Right kidney (tissue), 1 donor: ENCODE measurements at regions not wholly inside any gene's neighbourhood (a gene's known extent, or its start where the extent isn't known, plus 50 kb on each side); places are given as distances from the start of the nearest gene placed in this dataset.
"Not testable (repeated sequence)": the region's sequence is repeated elsewhere in the genome, so short reads cannot be mapped to it uniquely, and the experiment has no call there.

Source experiments
- DNase-seq: peaks from one replicate; pipeline ENCODE4 v3.0.0-alpha.2; 2016

DNA sequence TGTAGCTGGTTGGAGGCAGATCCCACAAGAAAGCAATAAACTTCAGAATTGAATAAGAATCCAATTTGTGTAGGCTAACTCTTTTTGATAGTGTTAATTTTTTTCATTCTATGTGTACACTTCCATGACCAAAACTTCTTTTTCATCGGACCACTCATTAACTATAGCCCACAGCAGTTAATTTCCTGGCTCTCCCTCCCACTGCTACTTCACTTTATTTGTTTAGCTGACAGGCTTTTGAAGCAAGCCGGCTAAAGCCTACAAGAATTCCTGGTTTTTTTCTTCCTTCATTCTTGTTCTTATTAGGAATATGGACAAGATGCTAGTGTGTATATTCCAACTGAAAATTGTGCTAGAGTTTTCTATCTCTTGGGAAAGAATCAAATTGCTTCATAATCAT is 329.2 kb upstream of the CCNH start:
- no peak for DNase-seq

DNA sequence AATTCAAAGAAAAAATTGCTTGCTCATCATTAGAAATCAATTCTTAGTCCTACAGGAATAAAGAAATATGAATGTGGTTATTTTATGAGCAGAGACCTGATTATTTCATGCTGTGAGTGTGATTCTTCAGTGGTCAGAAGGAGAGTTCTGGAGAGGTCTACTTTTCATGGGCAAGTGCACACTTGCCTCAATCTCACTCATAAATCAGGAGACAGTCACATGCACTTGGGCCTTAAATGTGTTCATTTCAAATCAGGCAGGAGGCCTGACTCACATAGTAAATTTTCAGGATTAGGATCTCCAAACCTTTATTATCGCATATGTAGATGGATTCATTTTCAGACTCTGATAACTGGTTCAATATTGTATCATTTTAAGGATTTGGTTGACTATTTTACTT is 323.2 kb upstream of the CCNH start:
- no peak for DNase-seq

- DNase-seq = no peak
These were observed 321.2 kb upstream of the CCNH start for GRCh38 chr5:87733897-87734296.

DNA sequence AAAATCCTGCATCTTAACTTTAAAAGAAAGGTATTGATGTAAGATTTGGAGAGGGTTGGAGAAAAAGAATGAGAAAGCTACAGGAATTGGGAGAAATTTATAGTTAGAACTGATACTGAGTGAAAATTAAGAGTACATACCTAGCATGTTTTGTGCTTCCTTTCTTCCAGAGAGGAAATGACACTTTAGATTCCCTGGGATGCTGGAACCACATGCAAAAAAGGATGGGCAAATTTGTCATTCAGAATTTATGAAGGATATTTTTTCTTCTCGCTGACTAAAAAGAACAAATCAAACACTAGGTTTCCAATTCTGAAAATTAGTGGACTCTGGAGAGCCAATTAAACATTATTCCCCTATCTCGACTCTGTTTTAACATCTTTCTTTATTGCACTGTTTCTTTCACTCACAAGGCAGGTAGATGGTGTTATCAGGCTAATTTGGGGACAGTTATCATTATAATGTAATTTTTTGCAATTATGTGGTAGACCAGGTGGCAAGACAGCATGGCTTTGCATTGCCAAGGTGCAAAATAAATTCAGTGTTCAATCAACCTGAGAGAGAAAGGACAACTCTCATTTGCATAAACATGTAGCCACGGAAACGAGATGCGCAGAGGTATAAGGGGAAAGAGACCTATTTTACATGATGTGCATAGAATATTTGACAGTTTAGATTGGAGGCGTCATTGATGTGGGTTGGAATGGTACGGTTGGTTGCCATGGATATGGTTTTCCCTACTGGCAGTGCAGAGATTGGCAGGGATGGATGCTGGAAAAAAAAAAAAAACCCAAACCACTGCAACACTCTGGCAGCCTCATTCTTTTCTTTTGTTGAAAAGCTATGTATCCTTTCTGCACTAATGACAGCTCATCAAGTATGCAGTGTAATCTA is 320.4 kb upstream of the CCNH start:
- DNase-seq = no peak

DNA sequence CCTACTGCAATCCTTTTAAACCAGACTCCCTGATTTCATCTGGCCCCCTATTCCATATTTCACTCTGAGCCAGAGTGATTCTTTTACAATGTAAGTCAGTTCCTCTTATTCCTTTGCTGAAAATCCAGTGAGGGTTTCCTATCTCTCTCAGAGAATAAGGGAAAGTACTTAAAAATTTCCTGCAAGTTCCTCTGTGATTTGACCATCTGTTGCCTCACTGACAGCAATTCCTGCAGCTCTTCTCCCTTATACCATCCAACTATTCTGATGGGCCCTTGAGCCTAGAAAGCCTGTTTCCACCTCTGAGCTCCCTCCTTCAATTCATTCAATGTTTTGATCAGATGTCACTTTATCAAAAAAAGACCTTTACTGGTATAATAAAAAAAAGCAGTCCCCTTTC is 317.1 kb upstream of the CCNH start:
- DNase-seq = no peak

DNA sequence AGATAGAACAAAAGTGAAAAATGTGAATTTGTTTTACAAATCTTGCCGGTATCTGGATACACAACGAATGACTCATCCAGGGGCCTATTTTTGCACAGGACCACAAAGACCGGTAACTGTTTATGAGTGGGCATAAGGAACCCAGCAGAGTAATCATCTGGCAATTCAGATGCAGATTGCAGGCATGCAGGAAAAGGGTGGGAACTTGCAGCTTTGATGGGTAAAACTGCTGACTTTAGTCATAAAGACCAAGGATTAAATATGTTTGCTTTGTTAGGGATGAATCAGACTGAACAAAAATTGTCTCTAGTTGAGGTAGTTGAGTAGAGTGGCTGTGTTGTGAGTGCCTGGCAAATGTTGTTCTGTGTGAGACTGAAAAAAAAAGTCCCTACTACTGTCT is 309.6 kb upstream of the CCNH start:
- no peak for DNase-seq

GRCh38 chr5:87718224-87718925 is 305.6 kb upstream of the CCNH start:
- DNase-seq = not testable (repeated sequence)

DNA sequence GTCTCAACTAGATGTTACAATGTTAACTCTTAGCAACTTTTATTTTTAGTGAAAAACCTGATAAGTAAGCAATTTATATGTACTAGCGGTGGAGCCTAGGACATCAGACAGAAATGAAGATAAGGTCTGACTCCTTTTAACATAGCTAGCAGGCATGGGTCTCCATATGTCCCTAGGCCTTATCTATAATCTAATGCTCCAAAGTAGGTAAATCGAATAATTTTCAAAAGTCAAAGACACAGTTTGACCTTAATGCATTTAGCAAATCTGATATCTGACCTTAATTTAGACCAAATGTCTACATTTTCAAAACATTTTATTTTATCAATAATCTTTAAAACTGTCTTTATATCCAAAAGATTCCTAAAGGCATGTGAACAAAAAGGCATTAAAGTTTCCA is 305.0 kb upstream of the CCNH start:
- DNase-seq = no peak

GRCh38 chr5:87705876-87706275 is 293.1 kb upstream of the CCNH start:
- no peak for DNase-seq

DNA sequence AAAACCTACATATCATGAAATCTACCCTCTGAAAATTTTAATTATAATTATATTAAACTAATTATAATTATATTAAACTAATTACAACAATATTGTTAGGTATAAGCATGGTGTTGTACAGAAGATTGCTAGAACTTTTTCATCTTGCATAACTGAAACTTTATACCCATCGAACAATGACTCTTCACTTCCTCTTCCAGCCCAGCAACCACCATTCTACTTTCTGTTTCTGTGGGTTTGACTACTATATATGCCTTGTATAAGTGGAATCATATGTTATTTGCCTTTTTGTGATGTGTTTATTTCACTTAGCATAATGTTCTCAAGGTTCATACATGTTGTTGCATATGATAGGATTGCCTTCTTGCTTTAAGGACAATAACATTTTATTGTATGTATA is 274.2 kb upstream of the CCNH start:
- no peak for DNase-seq

- no peak for DNase-seq
These were observed 273.3 kb upstream of the CCNH start for GRCh38 chr5:87686018-87686417.

DNA sequence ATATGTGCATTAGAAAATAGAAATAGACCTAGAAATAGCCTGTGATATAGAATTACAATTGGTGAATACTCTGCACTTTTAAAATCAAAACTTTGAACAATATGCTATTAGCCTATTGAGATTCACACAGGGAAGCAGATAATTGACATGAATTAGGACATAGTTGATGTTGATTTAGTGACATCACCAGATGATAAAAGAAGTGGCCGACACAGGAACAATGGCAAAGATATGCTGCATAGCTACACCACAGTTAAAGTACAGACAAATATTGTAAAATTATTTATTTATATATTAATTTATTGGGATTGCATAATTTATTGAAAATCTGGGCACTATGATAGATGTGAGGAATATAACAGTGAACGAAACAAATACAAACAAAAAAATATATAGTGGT is 261.5 kb upstream of the CCNH start:
- DNase-seq = no peak

- DNase-seq = no peak
These were observed 258.4 kb upstream of the CCNH start for GRCh38 chr5:87671146-87671545.

DNA sequence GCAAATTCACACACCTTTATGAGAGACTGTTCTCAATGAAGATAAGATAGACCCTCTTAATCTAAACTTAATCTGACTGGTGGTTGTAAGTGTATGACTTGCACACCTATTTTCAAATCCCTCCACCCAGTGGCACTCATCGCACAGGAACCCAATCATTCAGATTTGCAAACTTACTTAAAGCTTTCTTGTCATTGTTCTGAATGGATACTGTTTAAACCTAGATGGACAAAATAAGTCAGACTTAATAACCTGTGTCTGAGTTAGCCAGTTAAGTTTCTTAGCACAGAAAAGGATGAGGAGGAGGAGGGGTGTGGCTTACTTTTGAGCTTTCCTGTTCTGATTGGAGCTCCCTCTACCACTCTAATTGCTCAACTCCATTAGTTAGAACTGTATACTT is 252.4 kb upstream of the CCNH start:
- DNase-seq = no peak

DNA sequence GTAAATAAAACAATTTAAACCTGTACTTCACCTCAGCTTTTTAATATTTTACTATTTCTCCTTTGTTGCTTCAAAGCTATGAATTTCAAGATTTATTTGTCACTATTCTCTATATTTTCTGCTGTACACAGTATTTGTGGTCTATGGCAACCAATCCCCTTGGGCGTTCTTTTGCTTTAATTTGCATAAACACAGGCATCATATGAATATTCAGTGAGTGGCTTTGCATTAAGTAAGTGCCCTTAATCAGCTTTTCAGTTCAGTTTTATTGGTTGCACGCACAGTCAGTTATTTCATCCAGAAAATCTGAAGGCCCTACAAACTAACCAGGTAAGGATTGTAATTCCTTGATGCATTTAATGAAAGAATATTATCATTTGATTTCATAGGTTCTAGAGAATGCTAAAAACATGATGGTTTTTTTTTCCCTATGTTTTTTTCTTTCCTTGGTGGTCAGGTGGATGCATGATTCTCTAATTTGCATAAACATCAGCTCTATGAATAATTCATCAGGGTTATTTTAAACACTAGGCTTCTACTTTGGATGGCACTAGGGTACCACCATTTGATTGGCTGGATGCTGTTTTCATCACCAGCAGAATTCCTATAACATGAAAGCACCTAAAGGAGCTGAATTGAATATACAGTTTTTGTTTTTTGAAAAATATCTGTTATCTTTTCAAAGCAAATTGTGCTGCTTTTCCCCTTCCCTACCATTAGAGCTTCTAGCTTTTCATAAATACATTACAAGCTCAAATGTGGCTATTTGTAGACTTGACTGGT is 249.2 kb upstream of the CCNH start:
- no peak for DNase-seq

- no peak for DNase-seq
These were observed 240.5 kb upstream of the CCNH start for GRCh38 chr5:87653242-87653641.

- DNase-seq = no peak
These were observed 237.6 kb upstream of the CCNH start for GRCh38 chr5:87650284-87650683.

- DNase-seq = no peak
These were observed 236.7 kb upstream of the CCNH start for GRCh38 chr5:87649455-87649854.

GRCh38 chr5:87645224-87645623 is 232.5 kb upstream of the CCNH start:
- DNase-seq = no peak

GRCh38 chr5:87640902-87641301 is 228.2 kb upstream of the CCNH start:
- no peak for DNase-seq

DNA sequence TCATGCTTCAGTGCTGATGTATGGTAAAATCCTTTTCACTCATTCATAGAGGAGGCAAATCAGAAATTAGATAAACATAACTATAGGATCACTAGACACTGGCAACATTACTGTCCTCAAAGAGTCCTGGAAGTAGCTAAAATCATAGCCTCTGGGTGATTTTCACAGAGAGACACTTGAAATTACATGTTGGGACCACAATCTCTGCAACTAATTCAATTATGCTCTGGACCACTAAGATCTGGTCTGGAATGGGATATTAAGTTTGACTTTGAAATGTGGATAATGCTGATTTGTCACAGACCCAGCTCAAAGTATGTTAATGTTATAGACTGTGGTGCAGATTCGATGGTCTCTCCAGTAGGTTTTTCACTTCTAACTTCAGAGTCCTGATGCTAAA is 214.6 kb upstream of the CCNH start:
- no peak for DNase-seq

- DNase-seq = no peak
These were observed 195.7 kb upstream of the CCNH start for GRCh38 chr5:87608385-87608784.

DNA sequence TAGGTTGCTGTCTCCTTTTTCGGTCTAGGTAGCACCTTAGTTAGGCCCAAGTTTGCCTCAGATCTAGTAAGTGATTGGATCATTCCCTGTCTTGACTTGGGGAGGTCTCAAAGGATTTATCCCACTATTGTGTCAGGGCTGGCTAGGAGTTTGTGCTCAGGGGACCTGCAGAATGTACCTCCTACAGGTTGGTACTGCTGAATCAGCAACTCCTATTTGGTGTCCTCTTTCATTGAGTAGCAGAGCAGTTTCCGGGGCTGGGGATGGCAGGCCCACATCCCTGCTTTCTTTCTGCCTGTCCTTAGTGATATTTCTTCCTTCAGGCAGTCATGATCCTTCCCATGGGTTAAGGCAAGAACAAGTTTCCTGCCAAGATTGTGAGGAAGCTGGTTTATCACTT is 192.9 kb upstream of the CCNH start:
- DNase-seq = no peak
